Chondrocyte (in vitro differentiated cells): ENCODE measurements at regions not wholly inside any gene's neighbourhood (a gene's known extent, or its start where the extent isn't known, plus 50 kb on each side); places are given as distances from the start of the nearest gene placed in this dataset.

Source experiments
- DNase-seq: peaks from one replicate; pipeline ENCODE4 v3.0.0; 2021; ENCODE audit warnings: mixed read lengths, low spot score
- H3K27ac Mint-ChIP-seq: one replicate; pipeline ENCODE4 v1.8.0; 2021; ENCODE audit warnings: mild to moderate bottlenecking, moderate library complexity, mixed read lengths; ENCODE audit not compliant: unreplicated experiment
- H3K27me3 Mint-ChIP-seq: 2 replicates; pipeline ENCODE4 v1.8.0; 2021; ENCODE audit warnings: low read depth, mixed read lengths
- H3K36me3 Mint-ChIP-seq: 2 replicates; pipeline ENCODE4 v1.8.0; 2021; ENCODE audit warnings: low read depth, mixed read lengths
- H3K4me1 Mint-ChIP-seq: 2 replicates; pipeline ENCODE4 v1.8.0; 2021; ENCODE audit warnings: low read depth, mild to moderate bottlenecking, mixed read lengths
- H3K4me3 Mint-ChIP-seq: one replicate; pipeline ENCODE4 v1.8.0; 2021; ENCODE audit warnings: mild to moderate bottlenecking, moderate library complexity, mixed read lengths; ENCODE audit not compliant: unreplicated experiment
- H3K9me3 Mint-ChIP-seq: 2 replicates; pipeline ENCODE4 v1.8.0; 2021; ENCODE audit warnings: low read depth, mixed read lengths
- TF ChIP-seq, protein P1 (sequence below): fragments of 200-600 bp; sonication (generic); IDR thresholded peaks from 2 replicates; pipeline ENCODE4 v1.5.0; 2021; ENCODE audit warnings: antibody characterized with exemption, mild to moderate bottlenecking, moderate library complexity

- Mint-ChIP-seq H3K4me1 (peaks cover 12% of the 10 kb centered on the region), H3K27me3 (no peaks in the 10 kb centered on the region)
These were observed 134.1 kb upstream of the ZNF32 start for GRCh38 chr10:43782814-43783213.

GRCh38 chr10:43781480-43782361, 133.0 kb upstream of the ZNF32 start:
- H3K27me3 Mint-ChIP-seq, result no peaks in the 10 kb centered on the region
- peaks cover 12% of the 10 kb centered on the region for H3K4me1 Mint-ChIP-seq
- H3K4me3 Mint-ChIP-seq, result no peak overlapping the region
- no peak for DNase-seq
- TF ChIP-seq, protein P1, sequence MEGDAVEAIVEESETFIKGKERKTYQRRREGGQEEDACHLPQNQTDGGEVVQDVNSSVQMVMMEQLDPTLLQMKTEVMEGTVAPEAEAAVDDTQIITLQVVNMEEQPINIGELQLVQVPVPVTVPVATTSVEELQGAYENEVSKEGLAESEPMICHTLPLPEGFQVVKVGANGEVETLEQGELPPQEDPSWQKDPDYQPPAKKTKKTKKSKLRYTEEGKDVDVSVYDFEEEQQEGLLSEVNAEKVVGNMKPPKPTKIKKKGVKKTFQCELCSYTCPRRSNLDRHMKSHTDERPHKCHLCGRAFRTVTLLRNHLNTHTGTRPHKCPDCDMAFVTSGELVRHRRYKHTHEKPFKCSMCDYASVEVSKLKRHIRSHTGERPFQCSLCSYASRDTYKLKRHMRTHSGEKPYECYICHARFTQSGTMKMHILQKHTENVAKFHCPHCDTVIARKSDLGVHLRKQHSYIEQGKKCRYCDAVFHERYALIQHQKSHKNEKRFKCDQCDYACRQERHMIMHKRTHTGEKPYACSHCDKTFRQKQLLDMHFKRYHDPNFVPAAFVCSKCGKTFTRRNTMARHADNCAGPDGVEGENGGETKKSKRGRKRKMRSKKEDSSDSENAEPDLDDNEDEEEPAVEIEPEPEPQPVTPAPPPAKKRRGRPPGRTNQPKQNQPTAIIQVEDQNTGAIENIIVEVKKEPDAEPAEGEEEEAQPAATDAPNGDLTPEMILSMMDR, result no peak
- H3K27ac Mint-ChIP-seq, result no peak overlapping the region
- no peaks in the 10 kb centered on the region for H3K36me3 Mint-ChIP-seq
- H3K9me3 Mint-ChIP-seq, result no peaks in the 10 kb centered on the region

More at GRCh38 chr10:43782814-43783213, 134.1 kb upstream of the ZNF32 start:
- no peak for DNase-seq
- Mint-ChIP-seq H3K27ac (no peak overlapping the region), H3K4me3 (no peak overlapping the region), H3K36me3 (no peaks in the 10 kb centered on the region), H3K9me3 (no peaks in the 10 kb centered on the region)
- TF ChIP-seq, protein P1, result no peak

GRCh38 chr10:43778571-43778970, 129.9 kb upstream of the ZNF32 start:
- no peak overlapping the region for H3K27ac Mint-ChIP-seq
- H3K36me3 Mint-ChIP-seq, result no peaks in the 10 kb centered on the region
- DNase-seq, result no peak
- H3K27me3 Mint-ChIP-seq, result no peaks in the 10 kb centered on the region
- TF ChIP-seq, protein P1, result no peak
- no peak overlapping the region for H3K4me3 Mint-ChIP-seq
- H3K4me1 Mint-ChIP-seq, result peaks cover 12% of the 10 kb centered on the region
- no peaks in the 10 kb centered on the region for H3K9me3 Mint-ChIP-seq

GRCh38 chr10:43775384-43775783, 126.7 kb upstream of the ZNF32 start:
- H3K36me3 Mint-ChIP-seq, result no peaks in the 10 kb centered on the region
- H3K27me3 Mint-ChIP-seq, result no peaks in the 10 kb centered on the region
- TF ChIP-seq, protein P1, result no peak
- no peak overlapping the region for H3K27ac Mint-ChIP-seq
- peaks cover 10% of the 10 kb centered on the region for H3K9me3 Mint-ChIP-seq
- no peaks in the 10 kb centered on the region for H3K4me1 Mint-ChIP-seq
- no peak overlapping the region for H3K4me3 Mint-ChIP-seq
- DNase-seq, result no peak

DNA sequence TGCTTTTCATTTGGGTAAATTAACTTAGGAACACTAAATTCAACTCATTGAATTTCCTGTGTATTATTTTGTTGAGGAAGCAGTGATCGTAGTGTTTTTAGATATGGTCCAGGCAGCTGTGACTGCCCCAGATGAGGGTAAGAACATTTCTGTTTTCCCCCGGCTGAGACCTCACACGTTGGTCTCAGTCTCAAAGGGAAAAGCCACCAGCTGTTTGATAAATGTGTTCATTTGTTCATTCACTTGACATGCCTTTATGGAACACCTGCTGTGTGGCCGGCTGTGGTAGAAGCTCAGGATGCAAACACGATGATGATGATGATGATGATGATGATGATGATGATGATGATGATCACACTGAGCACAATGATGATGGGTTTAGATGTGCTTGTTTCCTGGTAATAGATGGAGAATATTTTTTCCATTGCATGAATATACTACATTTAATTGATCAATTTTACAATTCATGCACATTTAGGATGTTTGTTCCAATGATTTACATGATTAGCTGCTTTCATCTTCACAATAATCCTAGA, 125.6 kb upstream of the ZNF32 start:
- H3K9me3 Mint-ChIP-seq, result peaks cover 19% of the 10 kb centered on the region
- DNase-seq, result no peak
- TF ChIP-seq, protein P1, result no peak
- H3K27me3 Mint-ChIP-seq, result no peaks in the 10 kb centered on the region
- no peaks in the 10 kb centered on the region for H3K4me1 Mint-ChIP-seq
- no peaks in the 10 kb centered on the region for H3K36me3 Mint-ChIP-seq
- H3K4me3 Mint-ChIP-seq, result no peak overlapping the region
- H3K27ac Mint-ChIP-seq, result no peak overlapping the region
